Adrenal gland (tissue), 5 donors: ENCODE measurements at regions not wholly inside any gene's neighbourhood (a gene's known extent, or its start where the extent isn't known, plus 50 kb on each side); places are given as distances from the start of the nearest gene placed in this dataset.

Experiments
- POLR2A ChIP-seq, 2 donors: fragments of 450-650 bp; IDR thresholded peaks; one replicate each; pipeline ENCODE4 v1.6.1; 2017; ENCODE audit warnings: antibody characterized with exemption in 2 of 2, mild to moderate bottlenecking in 2 of 2, moderate library complexity in 1 of 2
- TF ChIP-seq, protein P1 (sequence below), 6 experiments: fragments of 450-650 bp in 4 of 6; fragments of 200-600 bp in 2 of 6; sonication (generic) in 1 of 6; IDR thresholded peaks; 1 replicate in 5 of 6; 2 replicates in 1 of 6; pipeline versions ENCODE4 v1.5.1 to v1.8.0; 2016 to 2021; ENCODE audit warnings: antibody characterized with exemption in 6 of 6, mild to moderate bottlenecking in 2 of 6, moderate library complexity in 1 of 6
- donor health status: DM: no; HTN: no; CAD: no.

DNA sequence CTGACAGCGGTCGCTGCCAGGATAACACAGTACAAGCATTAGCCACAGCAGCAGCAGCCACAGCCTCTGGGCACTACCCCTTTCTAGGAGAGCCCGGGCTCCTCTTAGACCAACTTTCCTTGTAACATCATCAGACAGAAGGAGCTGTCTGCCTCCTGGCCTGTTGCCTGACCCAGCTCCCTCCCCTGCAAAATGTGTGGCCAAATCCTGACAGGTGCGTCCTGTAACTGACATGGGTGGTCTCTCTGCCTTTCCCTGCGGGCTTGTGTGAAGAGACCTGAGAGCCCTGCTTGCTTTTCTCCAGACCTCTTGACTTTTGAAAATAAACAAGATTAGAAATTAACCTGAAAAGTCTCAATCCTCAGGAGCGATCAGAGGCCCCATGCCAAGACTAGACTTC is 824.9 kb downstream of the RAPGEF2 start:
- TF ChIP-seq, protein P1, sequence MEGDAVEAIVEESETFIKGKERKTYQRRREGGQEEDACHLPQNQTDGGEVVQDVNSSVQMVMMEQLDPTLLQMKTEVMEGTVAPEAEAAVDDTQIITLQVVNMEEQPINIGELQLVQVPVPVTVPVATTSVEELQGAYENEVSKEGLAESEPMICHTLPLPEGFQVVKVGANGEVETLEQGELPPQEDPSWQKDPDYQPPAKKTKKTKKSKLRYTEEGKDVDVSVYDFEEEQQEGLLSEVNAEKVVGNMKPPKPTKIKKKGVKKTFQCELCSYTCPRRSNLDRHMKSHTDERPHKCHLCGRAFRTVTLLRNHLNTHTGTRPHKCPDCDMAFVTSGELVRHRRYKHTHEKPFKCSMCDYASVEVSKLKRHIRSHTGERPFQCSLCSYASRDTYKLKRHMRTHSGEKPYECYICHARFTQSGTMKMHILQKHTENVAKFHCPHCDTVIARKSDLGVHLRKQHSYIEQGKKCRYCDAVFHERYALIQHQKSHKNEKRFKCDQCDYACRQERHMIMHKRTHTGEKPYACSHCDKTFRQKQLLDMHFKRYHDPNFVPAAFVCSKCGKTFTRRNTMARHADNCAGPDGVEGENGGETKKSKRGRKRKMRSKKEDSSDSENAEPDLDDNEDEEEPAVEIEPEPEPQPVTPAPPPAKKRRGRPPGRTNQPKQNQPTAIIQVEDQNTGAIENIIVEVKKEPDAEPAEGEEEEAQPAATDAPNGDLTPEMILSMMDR (IDR thresholded peaks at IDR 0.05) = no peak
- no peak for TF ChIP-seq POLR2A (IDR thresholded peaks at IDR 0.05)
